A549 (cell line): ENCODE measurements at regions not wholly inside any gene's neighbourhood (a gene's known extent, or its start where the extent isn't known, plus 50 kb on each side); places are given as distances from the start of the nearest gene placed in this dataset.

Experiments used
- CEBPB ChIP-seq, 2 experiments: fragments of >200 bp in 1 of 2; sonication (Bioruptor Twin) in 1 of 2; formaldehyde crosslinking in 1 of 2; IDR thresholded peaks; 2 replicates each; pipeline ENCODE4 v1.6.1; 2012 to 2016
- CTCF ChIP-seq: fragments of >200 bp; sonication (Bioruptor Twin); formaldehyde crosslinking; IDR thresholded peaks from 3 replicates; pipeline ENCODE4 v1.5.1; 2016
- ESRRA ChIP-seq: fragments of 150-350 bp; IDR thresholded peaks from 2 replicates; pipeline ENCODE4 v1.6.1; 2014; ENCODE audit warnings: mild to moderate bottlenecking, low read length, borderline replicate concordance
- FOSL2 ChIP-seq, 2 experiments: fragments of 450-650 bp in 1 of 2; fragments of >200 bp in 1 of 2; sonication (Bioruptor Twin) in 1 of 2; formaldehyde crosslinking; IDR thresholded peaks; 2 replicates each; pipeline versions ENCODE4 v1.5.0 to v1.6.1; 2016 to 2020; ENCODE audit warnings: mild to moderate bottlenecking in 1 of 2, moderate library complexity in 1 of 2
- POLR2A ChIP-seq: IDR thresholded peaks from 2 replicates; pipeline ENCODE4 v1.6.1; 2012; ENCODE audit warnings: mild to moderate bottlenecking, low read length
- POLR2AphosphoS2 ChIP-seq: conservative IDR thresholded peaks from 2 replicates; pipeline ENCODE4 v1.6.1; 2012; ENCODE audit warnings: low read length, improper control_type of control experiment, inconsistent platforms
- RAD21 ChIP-seq, 2 experiments: fragments of >200 bp in 1 of 2; sonication (Bioruptor Twin) in 1 of 2; formaldehyde crosslinking in 1 of 2; IDR thresholded peaks in 1 of 2; conservative IDR thresholded peaks in 1 of 2; 2 replicates in 1 of 2; 3 replicates in 1 of 2; pipeline ENCODE4 v1.6.1; 2012 to 2018; ENCODE audit warnings: inconsistent platforms in 1 of 2
- RARB ChIP-seq: fragments of 250-450 bp; sonication (Bioruptor Pico); IDR thresholded peaks from 2 replicates; pipeline ENCODE4 v1.8.0; 2021; ENCODE audit warnings: mild to moderate bottlenecking, moderate library complexity
- RCOR1 ChIP-seq: fragments of 150-350 bp; IDR thresholded peaks from 2 replicates; pipeline ENCODE4 v1.6.1; 2014; ENCODE audit warnings: antibody characterized with exemption, low read length, low read depth
- RFX5 ChIP-seq: fragments of 450-650 bp; IDR thresholded peaks from 2 replicates; pipeline ENCODE4 v1.7.1; 2014; ENCODE audit warnings: antibody characterized with exemption, mild to moderate bottlenecking, moderate library complexity
- USF2 ChIP-seq: fragments of 450-650 bp; IDR thresholded peaks from 2 replicates; pipeline ENCODE4 v1.6.1; 2014; ENCODE audit warnings: antibody characterized with exemption

- TF ChIP-seq RCOR1, result no peak
- TF ChIP-seq POLR2A, result no peak
- no peak for TF ChIP-seq CEBPB (IDR thresholded peaks at IDR 0.05)
- no peak for TF ChIP-seq RFX5
- TF ChIP-seq CTCF, result no peak
- TF ChIP-seq RARB (CRISPR knock-in tag), result no peak
- TF ChIP-seq ESRRA, result no peak
- TF ChIP-seq USF2, result no peak
- TF ChIP-seq POLR2AphosphoS2, result no peak
- no peak for TF ChIP-seq FOSL2 (IDR thresholded peaks at IDR 0.05)
- no peak for TF ChIP-seq FOSL2 (CRISPR knock-in tag; IDR thresholded peaks at IDR 0.05)
- TF ChIP-seq RAD21 (conservative IDR thresholded peaks at IDR 0.05 in 1 of 2, IDR thresholded peaks at IDR 0.05 in 1 of 2), result no peak
Observed at GRCh38 chr22:49544286-49544685, 283.4 kb downstream of the BRD1 start.
